NCI-H460 (cell line): ENCODE measurements at regions not wholly inside any gene's neighbourhood (a gene's known extent, or its start where the extent isn't known, plus 50 kb on each side); places are given as distances from the start of the nearest gene placed in this dataset.

Experiments
- DNase-seq: peaks from one replicate; pipeline ENCODE4 v3.0.0-alpha.2; 2016; ENCODE audit warnings: low read depth; ENCODE audit errors: extremely low read depth

DNA sequence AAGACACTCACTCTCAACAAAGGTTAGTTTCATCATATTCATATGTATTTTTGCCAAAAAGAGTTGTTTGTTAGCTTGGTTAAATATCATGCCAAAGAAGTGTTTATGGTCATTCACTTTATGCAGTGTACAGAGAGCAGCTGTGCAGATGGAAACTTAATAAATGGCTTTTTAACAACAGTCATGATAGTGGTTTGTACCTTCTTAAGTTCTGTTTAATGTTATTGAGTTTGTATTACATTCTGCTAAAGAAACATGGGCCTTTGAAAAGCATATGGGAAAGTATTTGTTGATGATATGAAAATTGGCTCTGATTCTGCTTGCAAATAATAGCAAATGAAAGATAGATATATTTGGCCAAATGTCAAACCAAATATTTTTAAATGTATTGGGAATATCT, 607.3 kb downstream of the NCAM2 start:
- no peak for DNase-seq

DNA sequence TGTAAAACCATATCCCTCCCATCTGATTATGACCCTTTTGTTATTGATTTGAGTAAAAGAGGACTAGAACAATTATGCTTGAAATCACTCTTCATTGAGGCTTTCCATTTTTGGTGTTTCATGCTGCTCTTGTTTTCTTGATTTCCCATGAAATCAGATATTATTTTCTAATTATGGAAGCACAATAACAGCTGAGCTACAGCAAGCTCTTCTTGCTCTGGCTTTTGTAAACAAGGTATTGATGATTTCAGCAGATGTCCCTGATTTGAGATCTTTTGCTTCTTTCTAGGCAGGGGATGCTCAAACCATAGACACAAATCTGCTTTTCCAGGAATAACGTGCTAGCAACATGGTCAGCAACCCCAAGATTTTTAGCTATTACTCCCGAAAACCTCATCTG, 607.8 kb downstream of the NCAM2 start:
- DNase-seq = no peak

DNA sequence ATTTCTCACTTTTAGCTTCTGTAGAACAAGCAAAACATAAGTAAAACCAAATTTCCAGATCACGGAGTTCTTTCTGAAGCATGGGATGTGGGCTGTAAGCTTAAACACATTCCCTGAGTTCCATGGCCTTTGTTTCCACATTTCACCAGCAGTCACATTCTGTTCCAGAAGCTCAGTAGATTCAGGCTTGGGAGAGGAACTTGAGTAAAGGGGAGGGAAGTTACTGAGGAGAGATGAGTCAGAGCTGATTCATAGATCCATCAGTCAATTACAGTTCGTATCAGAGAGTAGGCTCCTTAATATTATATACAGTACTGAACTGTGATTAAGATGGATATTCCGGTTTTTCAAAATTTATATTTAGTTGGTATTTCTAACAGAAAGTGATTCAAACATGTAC, 614.3 kb downstream of the NCAM2 start:
- peak; percentile 27 for DNase-seq

DNA sequence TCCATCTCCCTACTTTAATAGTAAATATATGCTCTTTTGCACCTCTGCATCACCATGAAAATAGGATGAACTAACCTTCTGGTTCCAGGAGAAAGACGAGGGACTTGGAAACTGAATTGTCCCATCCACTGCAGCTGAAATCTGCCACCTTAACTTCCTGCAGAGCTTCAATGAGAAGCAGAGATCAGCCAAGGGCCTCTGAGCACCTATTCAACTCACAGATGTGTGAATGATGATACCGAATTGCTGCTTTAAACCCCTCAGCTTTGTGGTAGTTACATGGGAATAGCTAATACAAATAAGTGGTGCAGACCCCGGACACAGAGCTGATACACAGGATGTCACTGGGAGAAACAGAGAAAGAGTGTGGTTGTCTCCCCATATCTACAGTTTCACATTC, 616.8 kb downstream of the NCAM2 start:
- DNase-seq = no peak

DNA sequence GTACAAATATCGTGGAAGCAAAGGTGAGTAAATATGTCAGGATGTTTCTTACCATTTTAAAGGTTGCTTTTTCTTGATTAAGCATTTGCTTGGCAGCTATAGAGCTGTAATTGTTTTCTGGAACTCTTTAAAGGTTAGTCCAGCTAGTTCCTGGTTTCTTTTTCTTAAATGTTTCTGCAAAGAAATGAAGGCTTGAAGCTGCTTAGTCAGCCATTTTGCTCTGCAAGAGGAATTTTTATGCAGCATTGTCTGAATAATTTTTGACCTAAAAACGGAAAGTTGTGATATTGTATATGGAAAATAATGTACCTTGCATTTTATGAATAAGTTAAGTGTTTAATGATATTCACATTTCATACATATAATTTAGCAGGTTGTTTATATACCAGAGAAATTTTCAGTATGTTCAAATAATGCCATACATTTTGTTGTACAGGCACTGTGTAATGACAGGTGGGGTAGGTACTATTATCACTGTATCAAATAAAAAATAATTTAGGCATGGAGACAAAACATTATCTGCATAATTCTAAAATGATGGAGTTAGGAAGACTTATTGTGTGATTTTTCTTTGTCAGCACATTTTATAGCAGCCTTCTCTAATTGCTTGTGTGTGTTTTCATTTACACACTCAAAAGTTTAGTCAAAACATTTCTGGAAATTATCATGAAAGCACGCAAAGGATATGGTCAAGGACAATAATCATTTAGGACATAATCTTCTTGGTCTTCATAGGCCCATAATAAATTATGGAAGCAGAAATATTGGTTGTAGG, 624.4 kb downstream of the NCAM2 start:
- no peak for DNase-seq

DNA sequence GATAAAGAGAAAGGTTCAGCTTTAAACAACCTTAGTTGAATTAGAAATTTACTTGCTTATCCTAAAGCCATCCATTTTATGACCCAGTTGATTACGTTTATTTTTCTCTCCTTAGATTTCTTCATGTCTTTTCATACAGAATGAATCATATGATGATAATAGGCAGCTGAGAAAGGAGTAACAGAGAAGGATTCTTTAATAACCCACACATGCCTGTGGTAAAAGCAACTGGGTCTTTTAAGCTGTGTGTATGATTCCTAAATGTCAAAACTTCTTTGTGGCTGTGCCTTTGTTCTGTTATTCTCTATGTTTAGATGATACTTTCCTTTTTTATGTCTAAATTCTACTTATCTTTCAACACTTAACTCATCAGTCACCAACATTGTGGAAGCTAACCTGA, 626.5 kb downstream of the NCAM2 start:
- DNase-seq = no peak

DNA sequence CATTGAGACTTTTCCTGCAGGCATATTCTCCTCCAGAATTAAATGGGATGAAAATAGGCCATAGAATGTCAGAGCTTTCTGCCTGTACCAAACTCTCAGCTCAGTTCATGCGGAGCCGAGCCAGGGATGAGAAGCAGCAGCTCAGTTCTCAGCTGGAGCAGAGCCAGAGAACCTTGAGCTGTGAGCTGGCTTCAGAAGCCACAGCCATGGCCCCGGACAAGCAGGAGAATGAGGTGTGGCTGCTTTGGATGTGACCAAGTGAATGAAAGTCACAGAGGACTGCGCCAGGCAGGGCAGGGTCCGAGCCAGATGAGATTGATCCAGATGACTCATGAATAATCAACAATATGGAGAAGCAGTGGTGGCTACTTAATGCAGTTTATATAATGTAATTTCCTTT, 633.8 kb downstream of the NCAM2 start:
- DNase-seq = no peak

DNA sequence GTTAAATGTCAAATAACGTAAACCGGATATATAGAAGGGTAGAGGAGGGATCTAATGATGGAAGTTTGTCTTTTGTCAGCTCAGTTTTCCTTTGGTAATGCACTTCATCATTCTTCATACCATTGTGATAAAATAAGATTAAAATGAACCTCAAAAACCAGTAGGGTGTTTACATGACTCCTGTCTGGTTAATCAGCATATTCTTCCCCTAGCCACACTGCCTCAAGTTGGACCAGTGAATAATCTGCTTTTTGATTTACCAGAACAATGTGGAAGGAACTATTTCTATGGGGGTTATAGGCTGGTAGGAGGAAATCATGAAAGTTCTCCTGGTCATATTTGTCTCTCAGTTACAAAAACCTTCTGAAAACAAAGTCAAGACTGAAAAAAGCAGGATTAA, 634.7 kb downstream of the NCAM2 start:
- no peak for DNase-seq

DNA sequence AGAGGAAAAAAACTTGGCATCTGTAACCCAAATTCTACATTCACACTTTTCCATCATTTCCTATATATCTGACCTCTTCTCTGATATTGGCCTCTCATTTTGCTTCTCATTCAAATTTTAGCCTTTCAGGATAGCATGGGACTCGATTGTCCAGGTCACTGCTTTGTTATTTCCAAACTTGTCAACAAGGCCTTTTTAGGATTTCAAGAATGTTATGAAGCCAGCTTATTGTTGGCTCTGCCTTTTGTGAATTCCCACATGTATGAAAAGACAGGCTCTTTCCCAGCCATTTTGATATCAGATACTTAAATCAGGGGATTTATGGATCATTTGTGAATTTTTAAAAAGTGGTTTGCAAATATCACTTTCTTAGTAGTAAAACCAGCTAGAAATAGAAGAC, 663.5 kb downstream of the NCAM2 start:
- no peak for DNase-seq

DNA sequence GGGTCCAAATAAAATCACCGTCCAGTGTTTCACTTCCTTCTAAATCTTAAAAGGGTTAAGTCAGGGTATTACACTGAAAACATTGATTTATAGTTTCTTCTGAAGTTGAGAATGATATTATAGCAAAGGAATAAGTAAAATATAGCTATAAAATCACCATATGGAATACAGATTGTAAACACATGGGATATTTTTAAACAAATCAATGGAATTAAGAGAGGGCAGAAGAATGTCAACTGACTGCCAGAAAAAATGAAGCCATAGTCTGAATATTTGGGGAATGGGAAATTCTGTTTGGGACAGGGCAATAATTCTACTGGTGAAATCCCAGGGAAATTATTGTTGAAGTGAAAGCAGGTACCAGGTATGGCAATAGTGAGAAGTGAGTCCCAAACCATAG, 664.6 kb downstream of the NCAM2 start:
- DNase-seq = no peak

DNA sequence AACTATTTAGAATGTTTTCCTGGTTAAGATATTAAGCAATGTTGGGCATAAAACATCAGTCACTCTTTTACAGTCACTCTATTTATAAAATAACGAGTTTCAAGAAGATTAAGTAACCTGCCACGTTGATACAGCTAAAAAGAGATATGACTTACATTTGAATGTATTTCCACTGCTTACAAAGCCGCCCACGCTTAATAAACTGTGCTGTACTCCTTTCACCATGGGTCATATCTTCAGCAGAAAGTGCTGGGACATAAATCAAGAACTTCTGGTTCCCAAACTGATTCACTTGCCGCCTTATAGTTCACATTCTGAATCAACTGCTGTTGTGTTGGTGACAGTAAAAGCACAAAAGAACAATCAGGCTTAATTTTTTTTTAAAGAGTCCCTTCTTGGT, 666.7 kb downstream of the NCAM2 start:
- no peak for DNase-seq

DNA sequence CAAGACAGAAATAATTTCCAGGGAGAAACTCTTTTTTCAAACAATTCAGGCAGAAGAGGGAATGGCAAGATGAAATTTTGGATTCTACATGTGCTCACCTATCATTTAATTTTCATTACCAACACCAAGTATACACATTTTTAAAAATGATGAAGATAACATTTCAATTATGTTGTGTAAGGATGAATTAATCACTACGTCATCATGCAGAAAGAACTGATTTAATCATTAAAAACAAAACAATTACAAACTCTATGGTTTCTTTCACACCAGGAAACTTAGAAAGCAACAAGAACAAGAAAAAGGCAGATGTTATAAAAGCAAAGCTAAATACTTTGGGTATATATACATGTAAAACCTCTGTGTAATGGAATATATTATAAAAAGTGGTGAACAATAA, 668.5 kb downstream of the NCAM2 start:
- DNase-seq = no peak

DNA sequence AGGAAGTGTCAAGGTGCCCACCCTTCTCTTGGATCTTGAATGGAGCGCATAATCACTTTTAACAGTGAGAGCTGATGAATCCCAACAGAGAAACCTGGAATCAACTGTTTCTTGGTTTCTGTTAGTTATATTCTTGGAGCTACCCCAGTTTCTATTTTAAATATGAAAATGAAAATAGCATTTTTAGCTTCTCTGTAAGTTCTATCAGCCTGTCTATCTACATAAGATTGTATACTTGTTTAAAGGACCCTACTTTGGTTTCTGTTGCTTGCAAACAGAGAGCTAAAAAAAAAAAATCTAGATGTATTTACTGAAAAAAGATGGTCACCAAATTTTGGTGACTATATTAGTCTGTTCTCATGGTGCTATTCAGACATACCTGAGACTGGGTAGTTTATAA, 670.0 kb downstream of the NCAM2 start:
- no peak for DNase-seq

DNA sequence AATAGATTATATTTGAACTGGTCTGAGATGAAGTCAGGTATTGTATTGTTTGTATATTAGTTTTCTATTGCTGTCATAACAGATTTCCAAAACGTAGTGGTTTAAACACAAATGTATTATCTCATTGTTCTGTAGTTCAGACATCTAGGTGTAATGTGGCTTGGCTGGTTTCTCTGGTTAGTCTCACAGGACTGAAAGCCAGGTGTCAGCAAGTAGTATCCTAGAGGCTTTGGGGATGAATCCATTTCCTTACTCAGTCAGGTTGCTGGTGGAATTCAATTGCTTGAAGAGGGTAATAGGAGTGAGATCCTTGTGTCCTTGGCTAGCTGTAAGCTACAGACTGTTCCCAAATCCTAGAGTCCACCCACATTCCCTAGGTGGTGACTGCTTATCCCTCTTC, 675.8 kb downstream of the NCAM2 start:
- no peak for DNase-seq

DNA sequence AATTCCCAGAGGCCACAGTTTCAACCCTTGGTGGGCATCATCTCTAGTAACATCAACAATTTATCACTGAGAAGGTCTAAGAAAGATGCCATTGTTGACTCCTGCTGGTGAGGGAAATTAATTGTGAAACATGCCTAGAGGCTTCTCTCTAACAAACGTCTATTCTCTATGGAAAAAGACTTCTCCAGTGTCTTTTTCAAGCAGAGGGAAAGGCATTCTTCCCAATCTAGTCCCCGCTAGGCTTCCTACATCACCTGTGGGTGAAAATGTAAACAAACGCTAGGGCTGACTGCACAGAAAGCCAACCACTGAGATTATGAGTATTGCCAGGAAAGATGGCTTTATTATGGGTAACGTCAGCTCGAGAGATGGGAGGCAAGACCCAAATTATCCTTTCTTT, 677.4 kb downstream of the NCAM2 start:
- DNase-seq = no peak

DNA sequence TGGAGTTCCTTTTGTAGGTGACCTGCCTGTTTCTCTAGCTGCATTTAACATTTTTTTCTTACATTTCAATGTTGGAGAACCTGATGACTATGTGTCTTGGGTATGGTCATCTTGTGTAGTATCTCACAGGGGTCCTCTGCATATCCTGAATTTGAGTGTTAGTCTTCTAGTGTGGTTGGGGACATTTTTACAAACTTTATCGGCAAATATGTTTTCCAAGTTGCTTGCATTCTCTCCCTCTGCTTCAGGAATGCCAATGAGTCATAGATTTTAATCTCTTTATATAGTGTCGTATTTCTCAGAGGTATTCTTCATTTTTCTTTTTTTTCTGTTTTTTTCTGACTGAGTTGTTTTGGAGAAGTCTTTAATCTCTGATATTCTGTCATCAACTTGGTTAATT, 684.0 kb downstream of the NCAM2 start:
- no peak for DNase-seq

DNA sequence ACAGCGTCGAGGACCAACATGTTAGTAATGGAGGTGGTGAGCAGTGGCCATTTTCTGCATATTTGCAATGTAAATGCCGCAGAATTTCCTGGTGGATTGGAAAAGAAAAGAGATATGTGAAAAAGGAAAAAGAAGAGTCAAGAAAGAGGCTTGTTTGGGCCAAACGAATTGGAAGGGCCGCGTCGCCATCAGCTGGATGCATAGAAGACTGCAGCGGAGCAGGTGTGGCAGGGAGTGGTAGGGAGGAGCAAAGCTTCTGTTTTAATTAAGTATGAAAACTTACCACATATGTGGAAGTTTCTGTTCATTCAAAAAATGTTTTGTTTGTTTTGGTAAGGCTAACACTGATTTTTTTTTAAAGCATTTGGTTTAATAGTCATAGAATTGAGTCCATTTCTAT, 690.7 kb downstream of the NCAM2 start:
- DNase-seq = peak; percentile 14

DNA sequence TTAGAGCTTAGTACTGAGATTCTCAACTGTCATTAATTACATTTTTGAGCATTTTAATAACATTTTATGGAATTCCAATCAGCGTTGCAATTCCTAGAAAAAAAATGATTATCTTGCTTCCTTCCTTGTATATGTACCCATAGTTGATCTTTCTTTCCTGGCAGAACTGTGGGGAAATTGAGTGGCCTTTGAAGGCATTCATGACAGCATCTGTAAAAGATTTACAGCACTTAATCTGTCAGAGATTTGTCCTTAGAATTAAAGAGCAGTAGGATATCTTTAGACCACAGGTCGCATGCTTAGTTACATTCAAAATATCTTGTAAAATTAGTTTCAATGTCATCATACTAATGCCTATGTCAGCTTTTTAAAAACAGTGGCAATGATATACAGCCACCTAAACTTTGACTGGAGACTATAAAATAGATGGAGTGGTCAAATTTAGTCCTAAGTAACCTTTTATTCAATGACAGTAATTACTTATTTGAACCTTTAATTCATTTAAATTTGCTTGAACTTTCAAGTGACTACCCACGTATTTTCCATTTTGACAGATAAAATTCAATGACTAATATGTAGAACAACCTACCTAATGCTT, 692.0 kb downstream of the NCAM2 start:
- no peak for DNase-seq

DNA sequence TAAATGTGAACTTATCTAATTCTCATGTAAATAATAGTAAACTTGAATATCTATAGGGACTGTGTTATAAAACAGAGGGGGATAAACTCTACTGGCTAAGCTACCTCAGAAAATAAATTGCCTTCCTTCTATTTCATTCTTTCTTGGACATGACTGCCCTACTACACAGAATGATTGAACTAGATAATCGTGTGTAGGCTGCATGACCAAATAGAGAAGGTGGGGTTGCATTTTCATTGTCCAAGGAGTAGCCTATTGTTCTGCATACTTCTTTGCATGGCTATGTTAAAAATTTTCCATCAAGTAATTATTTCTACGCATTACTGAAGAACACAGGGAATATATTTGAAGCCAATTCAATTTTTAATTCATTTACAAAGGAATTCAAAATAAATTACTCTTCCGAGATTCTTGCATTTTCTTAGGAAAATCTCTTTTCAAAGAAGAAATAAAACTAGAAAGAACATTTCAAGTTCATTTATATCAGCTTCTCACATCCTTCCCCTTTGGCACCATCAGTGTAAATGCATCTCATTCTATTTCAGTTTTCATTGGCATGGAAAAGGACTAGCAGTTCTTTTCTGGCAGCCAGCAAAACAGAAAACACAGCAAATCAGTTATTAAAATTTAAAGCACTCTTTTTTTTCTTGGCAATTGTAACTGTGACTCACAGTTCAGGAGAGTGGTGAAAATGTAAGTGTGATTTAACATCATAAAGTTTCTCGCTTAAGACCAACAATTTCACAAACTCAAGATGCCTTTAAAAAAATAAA, 714.7 kb downstream of the NCAM2 start:
- DNase-seq = no peak

DNA sequence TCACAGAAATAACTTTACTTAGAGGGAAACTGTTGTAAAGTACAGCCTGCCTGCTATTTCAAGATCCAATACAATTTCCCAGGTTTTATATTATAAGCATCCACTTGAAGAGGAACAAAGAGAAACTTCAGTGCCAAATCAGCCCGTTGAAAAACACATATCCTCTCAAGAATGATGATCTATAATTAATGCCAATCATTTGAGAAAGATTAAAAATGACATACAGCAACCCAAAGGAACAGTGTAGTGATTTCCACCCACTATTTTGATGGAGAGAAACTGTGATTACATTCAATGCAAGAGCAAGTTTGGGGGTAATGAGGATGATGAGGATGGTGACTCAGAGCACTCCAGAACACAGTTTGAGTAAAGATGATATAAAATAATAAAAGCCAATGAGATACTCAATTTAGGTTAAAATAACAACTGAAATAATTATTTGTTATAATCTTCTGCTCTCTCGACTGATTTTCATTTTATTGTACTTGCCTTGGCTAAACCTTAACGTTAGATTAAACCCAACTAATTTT, 715.5 kb downstream of the NCAM2 start:
- no peak for DNase-seq

DNA sequence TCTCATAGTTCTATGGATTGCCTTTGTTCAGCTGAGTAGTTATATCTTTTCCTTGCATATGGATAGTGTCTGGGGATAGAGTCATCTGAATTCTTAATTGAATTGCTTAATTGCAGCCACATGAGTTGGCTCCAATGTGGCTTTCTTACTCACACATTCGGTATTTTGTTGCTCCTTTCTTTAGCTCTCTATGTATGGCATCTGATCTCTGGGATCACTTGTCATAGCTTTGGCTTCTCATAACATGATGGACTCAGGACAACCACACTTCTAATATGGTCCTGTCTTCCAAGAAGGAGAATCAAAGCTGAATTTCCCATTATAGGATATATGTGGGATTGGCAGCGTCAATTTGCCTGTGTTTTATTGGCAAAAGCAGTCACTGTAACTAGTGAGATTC, 716.2 kb downstream of the NCAM2 start:
- DNase-seq = no peak
